Trophoblast cell (in vitro differentiated cells and primary cell): ENCODE measurements at regions not wholly inside any gene's neighbourhood (a gene's known extent, or its start where the extent isn't known, plus 50 kb on each side); places are given as distances from the start of the nearest gene placed in this dataset.

ENCODE experiments used
- DNase-seq, 2 donors: peaks; one replicate each; pipeline ENCODE4 v3.0.0-alpha.2; 2016
- H2AFZ ChIP-seq: 2 replicates; pipeline ENCODE4 v1.6.1; 2013; ENCODE audit warnings: low read length, moderate library complexity, mild to moderate bottlenecking; ENCODE audit not compliant: insufficient read depth, poor library complexity
- H2AK5ac ChIP-seq: 2 replicates; pipeline ENCODE4 v1.6.1; 2013; ENCODE audit warnings: mild to moderate bottlenecking, low read length
- H2BK120ac ChIP-seq: 2 replicates; pipeline ENCODE4 v1.6.1; 2013; ENCODE audit warnings: low read length, mild to moderate bottlenecking, moderate library complexity; ENCODE audit not compliant: insufficient read depth, poor library complexity
- H2BK12ac ChIP-seq: 2 replicates; pipeline ENCODE4 v1.6.1; 2013; ENCODE audit warnings: mild to moderate bottlenecking, low read length, moderate library complexity
- H2BK5ac ChIP-seq: 2 replicates; pipeline ENCODE4 v1.6.1; 2013; ENCODE audit warnings: low read length, low read depth, moderate library complexity, mild to moderate bottlenecking; ENCODE audit not compliant: poor library complexity
- H3K14ac ChIP-seq: 2 replicates; pipeline ENCODE4 v1.6.1; 2013; ENCODE audit warnings: mild to moderate bottlenecking, low read length
- H3K18ac ChIP-seq: 2 replicates; pipeline ENCODE4 v1.6.1; 2013; ENCODE audit warnings: mild to moderate bottlenecking, low read length
- H3K23ac ChIP-seq: 2 replicates; pipeline ENCODE4 v1.6.1; 2013; ENCODE audit warnings: low read length
- H3K27ac ChIP-seq: 2 replicates; pipeline ENCODE4 v1.5.1; 2013; ENCODE audit warnings: low read depth, mild to moderate bottlenecking, inconsistent platforms, low read length, moderate library complexity
- H3K27me3 ChIP-seq: 2 replicates; pipeline ENCODE4 v1.6.1; 2013; ENCODE audit warnings: inconsistent platforms, mild to moderate bottlenecking, low read length, moderate library complexity; ENCODE audit not compliant: insufficient read depth
- H3K36me3 ChIP-seq, 2 experiments: 1 replicate in 1 of 2; 2 replicates in 1 of 2; pipeline ENCODE4 v1.6.1; 2013; ENCODE audit warnings: low read length in 2 of 2, mild to moderate bottlenecking in 2 of 2, moderate library complexity in 1 of 2; ENCODE audit not compliant: insufficient read depth in 2 of 2, control insufficient read depth in 1 of 2
- H3K4ac ChIP-seq: 2 replicates; pipeline ENCODE4 v1.6.1; 2013; ENCODE audit warnings: low read depth, mild to moderate bottlenecking, low read length, moderate library complexity
- H3K4me1 ChIP-seq, 2 experiments: 1 replicate in 1 of 2; 2 replicates in 1 of 2; pipeline ENCODE4 v1.6.1; 2013; ENCODE audit warnings: low read length in 2 of 2, mild to moderate bottlenecking in 2 of 2, moderate library complexity in 1 of 2; ENCODE audit not compliant: insufficient read depth in 2 of 2, control insufficient read depth in 1 of 2
- H3K4me2 ChIP-seq: 2 replicates; pipeline ENCODE4 v1.6.1; 2013; ENCODE audit warnings: inconsistent platforms, mild to moderate bottlenecking, low read length, moderate library complexity
- H3K4me3 ChIP-seq: 2 replicates; pipeline ENCODE4 v1.5.1; 2013; ENCODE audit warnings: mild to moderate bottlenecking, low read depth, low read length, inconsistent platforms
- H3K79me1 ChIP-seq: one replicate; pipeline ENCODE4 v1.6.1; 2013; ENCODE audit warnings: low read length
- H3K79me2 ChIP-seq: 2 replicates; pipeline ENCODE4 v1.6.1; 2013; ENCODE audit warnings: low read length, mild to moderate bottlenecking; ENCODE audit not compliant: control insufficient read depth, insufficient read depth, poor library complexity
- H3K9ac ChIP-seq: 2 replicates; pipeline ENCODE4 v1.6.1; 2013; ENCODE audit warnings: mild to moderate bottlenecking, low read length
- H3K9me3 ChIP-seq: 2 replicates; pipeline ENCODE4 v1.6.1; 2013; ENCODE audit warnings: low read depth, mild to moderate bottlenecking, control low read depth, inconsistent platforms, low read length; ENCODE audit not compliant: insufficient read depth
- H4K12ac ChIP-seq: 2 replicates; pipeline ENCODE4 v1.6.1; 2013; ENCODE audit warnings: low read depth, mild to moderate bottlenecking, low read length, moderate library complexity
- H4K8ac ChIP-seq: 2 replicates; pipeline ENCODE4 v1.6.1; 2013; ENCODE audit warnings: low read depth, mild to moderate bottlenecking, low read length, moderate library complexity
- H4K91ac ChIP-seq: one replicate; pipeline ENCODE4 v1.6.1; 2013; ENCODE audit warnings: low read depth, mild to moderate bottlenecking, low read length, moderate library complexity
- WGBS: extraction: QIAGEN DNeasy Blood & Tissue Kit; methylation state at CpG from one replicate; pipeline ENCODE4 v1.1.7; 2013; ENCODE audit warnings: missing lambda C conversion rate; ENCODE audit not compliant: insufficient read length, insufficient coverage; ENCODE audit errors: extremely low coverage; 5-methylcytosine and 5-hydroxymethylcytosine counted together

DNA sequence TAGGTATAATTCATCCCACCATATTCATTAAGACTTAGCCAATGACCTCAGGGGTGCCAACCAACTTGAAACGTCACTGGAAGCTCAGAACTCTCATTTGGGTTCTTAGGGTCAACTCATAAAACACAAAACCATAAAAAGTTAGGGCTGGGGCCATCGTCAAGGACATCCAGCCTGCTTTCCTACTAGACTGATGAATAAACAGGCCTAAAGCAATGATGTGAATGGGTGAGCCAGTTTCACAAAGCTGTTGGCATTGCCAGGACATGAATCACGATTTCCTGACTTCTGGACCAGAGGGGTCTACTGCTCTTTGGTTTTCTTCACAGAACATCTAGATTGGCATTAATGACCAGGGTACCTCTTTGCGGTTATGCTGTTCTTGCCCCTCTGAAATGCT is 64.7 kb downstream of the EOMES start:
- Histone ChIP-seq H3K4me2 (no peak overlapping the region), H2AFZ (no peak overlapping the region), H3K4me3 (no peak overlapping the region), H3K18ac (no peak overlapping the region), H3K79me2 (no peaks in the 10 kb centered on the region), H3K9ac (no peak overlapping the region), H3K23ac (no peak overlapping the region), H2BK5ac (no peak overlapping the region), H3K4ac (no peak overlapping the region), H3K9me3 (no peaks in the 10 kb centered on the region), H3K14ac (no peak overlapping the region), H2BK120ac (no peak overlapping the region), H4K12ac (no peak overlapping the region), H4K91ac (no peak overlapping the region), H3K36me3 (no peaks in the 10 kb centered on the region), H4K8ac (no peak overlapping the region), H3K4me1 (no peaks in the 10 kb centered on the region), H2BK12ac (no peak overlapping the region), H2AK5ac (no peak overlapping the region), H3K27me3 (no peaks in the 10 kb centered on the region), H3K79me1 (no peaks in the 10 kb centered on the region), H3K27ac (no peak overlapping the region)
- no CpG with 5 or more reads among the region's 4 CpGs for WGBS
- no peak for DNase-seq

DNA sequence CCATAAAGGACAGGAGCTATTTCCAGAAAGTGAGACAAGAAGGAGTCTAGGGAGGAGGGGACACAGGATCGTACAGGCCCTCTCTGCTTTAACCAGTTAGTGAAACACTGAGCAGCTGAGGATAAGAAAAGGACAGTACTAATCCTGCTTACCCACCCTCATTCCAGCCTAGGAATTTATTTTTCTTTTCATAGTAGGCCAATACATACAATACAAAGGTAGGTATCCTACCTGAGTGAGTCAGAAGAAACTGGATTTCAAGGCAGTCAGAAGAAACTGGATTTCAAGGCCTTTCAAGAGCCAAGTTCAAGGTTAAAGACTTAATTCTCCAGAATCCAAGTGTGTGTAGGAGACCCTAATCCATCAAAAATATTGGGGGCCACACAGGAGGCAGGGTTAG is 65.3 kb downstream of the EOMES start:
- Histone ChIP-seq H3K4me1 (no peaks in the 10 kb centered on the region), H3K27me3 (no peaks in the 10 kb centered on the region), H4K12ac (no peak overlapping the region), H3K18ac (no peak overlapping the region), H3K79me2 (no peaks in the 10 kb centered on the region), H4K8ac (no peak overlapping the region), H2BK5ac (no peak overlapping the region), H3K79me1 (no peaks in the 10 kb centered on the region), H2AK5ac (no peak overlapping the region), H3K4me3 (no peak overlapping the region), H3K27ac (no peak overlapping the region), H3K14ac (no peak overlapping the region), H3K4ac (no peak overlapping the region), H3K9me3 (no peaks in the 10 kb centered on the region), H3K4me2 (no peak overlapping the region), H3K9ac (no peak overlapping the region), H2BK12ac (no peak overlapping the region), H2AFZ (no peak overlapping the region), H3K36me3 (no peaks in the 10 kb centered on the region), H2BK120ac (no peak overlapping the region), H3K23ac (no peak overlapping the region), H4K91ac (no peak overlapping the region)
- WGBS, result no CpG with 5 or more reads among the region's 1 CpG
- DNase-seq, result no peak

DNA sequence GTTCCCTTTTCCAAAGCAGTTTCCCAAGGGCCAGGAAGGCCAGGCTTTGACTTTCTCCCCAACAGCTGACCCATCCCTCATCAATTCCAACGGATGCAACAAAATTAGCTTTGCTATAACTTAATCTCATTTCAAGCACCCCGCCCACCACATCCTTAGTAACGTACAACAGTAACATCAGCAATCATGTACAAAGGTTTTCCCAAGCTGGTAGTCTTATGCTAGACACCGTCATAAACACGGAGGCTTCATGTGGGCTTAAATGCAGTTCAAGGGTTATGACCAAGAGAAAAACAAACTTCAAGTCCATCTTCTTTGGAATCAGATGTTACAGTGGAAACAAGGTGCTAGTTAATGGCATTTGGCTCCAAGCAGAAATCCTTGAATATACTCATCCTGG is 66.6 kb downstream of the EOMES start:
- Histone ChIP-seq H3K79me2 (no peaks in the 10 kb centered on the region), H2AFZ (no peak overlapping the region), H2BK120ac (no peak overlapping the region), H2BK5ac (no peak overlapping the region), H3K79me1 (no peaks in the 10 kb centered on the region), H3K23ac (no peak overlapping the region), H4K12ac (no peak overlapping the region), H2AK5ac (no peak overlapping the region), H3K4me2 (no peak overlapping the region), H3K4me3 (no peak overlapping the region), H4K8ac (no peak overlapping the region), H3K27ac (no peak overlapping the region), H3K27me3 (no peaks in the 10 kb centered on the region), H3K18ac (no peak overlapping the region), H3K9me3 (no peaks in the 10 kb centered on the region), H4K91ac (no peak overlapping the region), H3K14ac (no peak overlapping the region), H3K4me1 (no peaks in the 10 kb centered on the region), H2BK12ac (no peak overlapping the region), H3K36me3 (no peaks in the 10 kb centered on the region), H3K4ac (no peak overlapping the region), H3K9ac (no peak overlapping the region)
- WGBS, result no CpG with 5 or more reads among the region's 5 CpGs
- no peak for DNase-seq

DNA sequence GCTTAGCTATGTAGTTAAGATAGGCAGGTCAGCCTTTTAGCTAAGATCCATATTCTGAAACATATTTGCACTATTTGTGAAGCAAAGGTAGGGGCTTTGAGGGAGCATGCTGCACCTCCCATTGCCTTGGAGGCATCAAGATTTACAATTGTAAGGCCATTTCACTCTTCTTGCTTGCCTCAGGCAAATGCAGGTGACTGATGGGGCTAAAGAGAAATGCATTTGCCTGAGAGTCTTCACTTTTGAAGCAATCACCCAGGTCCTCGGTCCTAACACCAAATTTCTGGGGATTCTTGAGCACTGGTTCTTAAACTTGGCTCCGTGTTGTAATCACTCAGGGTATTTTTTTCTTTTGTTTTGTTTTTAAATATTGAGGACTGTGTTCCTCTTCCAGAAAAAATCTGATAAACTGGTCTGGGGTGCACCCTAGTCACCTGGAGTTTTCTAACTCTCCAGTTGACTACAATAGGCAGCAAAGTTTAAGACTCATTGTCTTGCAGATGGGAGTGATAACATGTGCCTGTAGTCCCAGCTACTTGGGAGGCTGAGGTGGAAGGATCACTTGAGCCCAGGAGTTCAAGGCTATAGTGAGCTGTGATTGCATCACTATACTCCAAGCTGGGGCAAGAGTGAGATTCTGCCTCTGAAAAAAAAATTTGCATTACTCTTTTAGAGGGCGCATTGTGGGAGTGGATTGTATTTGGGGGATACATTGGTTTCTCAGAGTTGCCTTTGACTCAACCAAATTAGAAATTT is 68.1 kb downstream of the EOMES start:
- Histone ChIP-seq H4K8ac (no peak overlapping the region), H3K4me3 (no peak overlapping the region), H3K27ac (no peak overlapping the region), H4K12ac (no peak overlapping the region), H2AK5ac (no peak overlapping the region), H3K4me2 (no peak overlapping the region), H3K14ac (no peak overlapping the region), H2BK5ac (no peak overlapping the region), H3K79me1 (no peaks in the 10 kb centered on the region), H2AFZ (no peak overlapping the region), H3K4me1 (no peaks in the 10 kb centered on the region), H3K36me3 (no peaks in the 10 kb centered on the region), H2BK120ac (no peak overlapping the region), H2BK12ac (no peak overlapping the region), H4K91ac (no peak overlapping the region), H3K4ac (no peak overlapping the region), H3K18ac (no peak overlapping the region), H3K23ac (no peak overlapping the region), H3K9me3 (no peaks in the 10 kb centered on the region), H3K9ac (no peak overlapping the region), H3K79me2 (no peaks in the 10 kb centered on the region), H3K27me3 (no peaks in the 10 kb centered on the region)
- DNase-seq, result no peak
- WGBS, result no CpG with 5 or more reads among the region's 3 CpGs
